Central memory CD8-positive, alpha-beta T cell (primary cell): ENCODE measurements at regions not wholly inside any gene's neighbourhood (a gene's known extent, or its start where the extent isn't known, plus 50 kb on each side); places are given as distances from the start of the nearest gene placed in this dataset.

Experiments
- ATAC-seq: fragments of 150-1000 bp; cut with Tn5 transposase; replicated peaks from 2 replicates; pipeline ENCODE4 v1.10.0; 2022; ENCODE audit warnings: mild to moderate bottlenecking, moderate FRiP score, moderate number of reproducible peaks; ENCODE audit not compliant: poor library complexity, severe bottlenecking; ENCODE audit errors: extremely low read depth
- DNase-seq, 2 donors: peaks; one replicate each; pipeline ENCODE4 v3.0.0; 2021; ENCODE audit warnings: low spot score in 2 of 2
- H3K27ac Mint-ChIP-seq: one replicate; pipeline ENCODE4 v1.8.0; 2022; ENCODE audit warnings: low read depth, mild to moderate bottlenecking, moderate library complexity, mixed read lengths
- H3K27me3 Mint-ChIP-seq: one replicate; pipeline ENCODE4 v1.8.0; 2022; ENCODE audit warnings: mixed read lengths
- H3K36me3 Mint-ChIP-seq: one replicate; pipeline ENCODE4 v1.8.0; 2022; ENCODE audit warnings: mild to moderate bottlenecking, moderate library complexity, mixed read lengths; ENCODE audit not compliant: insufficient read depth
- H3K4me1 Mint-ChIP-seq: one replicate; pipeline ENCODE4 v1.8.0; 2022; ENCODE audit warnings: mixed read lengths
- H3K4me3 Mint-ChIP-seq: one replicate; pipeline ENCODE4 v1.8.0; 2022; ENCODE audit warnings: mild to moderate bottlenecking, moderate library complexity, mixed read lengths
- H3K9me3 Mint-ChIP-seq: one replicate; pipeline ENCODE4 v1.8.0; 2022; ENCODE audit warnings: mixed read lengths

DNA sequence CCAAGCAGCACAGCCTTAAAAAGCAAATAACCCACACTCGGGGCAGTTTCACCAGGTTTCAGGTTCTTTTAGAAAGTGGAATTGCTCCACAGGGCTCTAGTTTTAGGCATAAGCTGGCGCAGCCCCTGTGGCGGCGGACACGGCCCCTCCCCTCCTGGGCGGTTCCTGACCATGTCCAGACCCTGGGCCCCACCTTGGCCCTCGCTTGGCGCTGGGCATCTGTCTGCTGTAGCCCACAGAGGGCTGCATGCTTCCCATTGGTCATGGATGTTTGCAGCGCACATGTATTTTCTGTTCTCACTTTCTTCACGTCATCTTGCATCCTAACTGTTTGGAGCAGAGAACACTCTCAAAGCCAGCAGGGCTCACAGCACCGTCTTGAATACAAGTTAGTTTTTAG lies 244.3 kb downstream of the BRD1 start:
- Mint-ChIP-seq H3K36me3 (peaks cover 3% of the 10 kb centered on the region), H3K27ac (no peak overlapping the region), H3K4me3 (no peak overlapping the region), H3K9me3 (no peaks in the 10 kb centered on the region), H3K27me3 (no peaks in the 10 kb centered on the region), H3K4me1 (peaks cover 6% of the 10 kb centered on the region)
- DNase-seq (no peak), ATAC-seq (no peak)

DNA sequence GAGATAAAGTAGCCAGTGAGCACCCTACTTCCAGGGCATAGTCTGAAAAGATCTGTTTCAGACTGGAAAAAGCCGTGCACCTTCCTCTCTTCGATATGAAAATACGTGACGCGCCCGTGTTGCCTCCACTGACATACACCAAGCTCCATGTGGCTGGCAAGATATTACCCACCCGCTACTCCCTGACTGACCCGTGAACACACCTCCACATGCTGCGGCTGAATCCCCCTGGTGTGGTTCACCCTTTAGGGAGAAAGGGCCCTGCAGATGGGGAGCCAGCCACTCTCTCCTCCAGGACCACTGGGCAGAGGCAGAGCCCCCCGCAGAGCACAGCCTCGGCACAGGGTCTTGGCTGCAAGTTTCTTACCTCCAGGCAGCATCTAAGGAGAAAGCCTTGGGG lies 245.0 kb downstream of the BRD1 start:
- Mint-ChIP-seq H3K4me3 (no peak overlapping the region), H3K4me1 (peaks cover 6% of the 10 kb centered on the region), H3K9me3 (no peaks in the 10 kb centered on the region), H3K27ac (no peak overlapping the region), H3K27me3 (no peaks in the 10 kb centered on the region), H3K36me3 (peaks cover 3% of the 10 kb centered on the region)
- ATAC-seq (no peak), DNase-seq (no peak)

- peaks cover 6% of the 10 kb centered on the region for H3K4me1 Mint-ChIP-seq
- peaks cover 3% of the 10 kb centered on the region for H3K36me3 Mint-ChIP-seq
Observed at GRCh38 chr22:49582181-49582580, 245.5 kb downstream of the BRD1 start.

GRCh38 chr22:49580024-49580423 lies 247.6 kb downstream of the BRD1 start:
- no peaks in the 10 kb centered on the region for H3K27me3 Mint-ChIP-seq
- peaks cover 1% of the 10 kb centered on the region for H3K36me3 Mint-ChIP-seq
- ATAC-seq (no peak), DNase-seq (no peak)
- no peaks in the 10 kb centered on the region for H3K4me1 Mint-ChIP-seq
- no peak overlapping the region for H3K4me3 Mint-ChIP-seq
- H3K27ac Mint-ChIP-seq, result no peak overlapping the region
- H3K9me3 Mint-ChIP-seq, result no peaks in the 10 kb centered on the region

More at GRCh38 chr22:49582181-49582580, 245.5 kb downstream of the BRD1 start:
- Mint-ChIP-seq H3K27me3 (no peaks in the 10 kb centered on the region), H3K9me3 (no peaks in the 10 kb centered on the region), H3K27ac (no peak overlapping the region), H3K4me3 (no peak overlapping the region)
- DNase-seq (no peak), ATAC-seq (no peak)

- H3K9me3 Mint-ChIP-seq, result no peaks in the 10 kb centered on the region
- H3K36me3 Mint-ChIP-seq, result peaks cover 1% of the 10 kb centered on the region
- ATAC-seq (no peak), DNase-seq (no peak)
- H3K27me3 Mint-ChIP-seq, result no peaks in the 10 kb centered on the region
- H3K4me1 Mint-ChIP-seq, result no peaks in the 10 kb centered on the region
- no peak overlapping the region for H3K4me3 Mint-ChIP-seq
- H3K27ac Mint-ChIP-seq, result no peak overlapping the region
Observed at GRCh38 chr22:49577168-49578060, 250.3 kb downstream of the BRD1 start.

DNA sequence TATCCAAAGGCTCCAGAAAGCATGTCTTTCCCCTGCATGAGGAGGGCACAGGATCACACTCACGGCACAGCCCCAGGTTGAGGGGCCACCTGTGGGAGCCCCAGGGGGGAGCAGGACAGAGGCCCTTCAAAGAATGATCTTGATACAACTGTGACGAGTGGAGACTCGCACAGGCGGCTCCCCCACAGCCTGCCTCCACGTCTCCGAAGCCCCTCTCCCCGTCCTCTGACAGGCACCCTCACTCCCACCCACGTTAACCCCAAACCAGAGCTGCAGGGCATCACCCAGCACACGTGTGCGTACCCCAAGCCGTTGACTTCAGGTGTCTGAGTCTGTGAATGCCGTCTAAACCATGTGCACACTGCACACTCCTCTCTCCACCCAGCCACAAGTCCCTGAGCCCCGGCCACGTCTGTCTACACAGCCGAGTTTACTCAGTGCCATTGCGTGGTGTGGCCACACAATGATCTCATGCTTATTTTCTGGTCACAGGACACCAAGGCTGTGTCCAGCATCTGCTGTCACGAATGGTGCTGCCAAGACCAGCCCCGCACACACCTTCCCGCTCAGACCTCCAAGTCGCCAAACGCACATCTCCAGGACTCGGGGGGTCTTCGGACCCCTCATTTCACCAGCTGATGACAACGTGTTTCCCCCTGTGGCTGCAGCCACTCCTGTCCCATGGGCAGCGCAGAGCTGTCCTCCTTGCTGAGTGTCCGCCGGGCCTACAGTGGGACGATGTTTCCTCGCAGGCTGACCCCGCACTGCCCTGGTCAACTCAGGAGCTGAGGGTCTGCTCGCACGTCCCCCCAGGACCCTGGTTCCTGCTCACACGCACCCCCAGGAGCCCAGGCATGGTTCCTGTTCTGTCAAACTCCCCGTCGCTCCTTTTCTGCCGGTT lies 251.2 kb downstream of the BRD1 start:
- Mint-ChIP-seq H3K4me1 (no peaks in the 10 kb centered on the region), H3K36me3 (peaks cover 1% of the 10 kb centered on the region), H3K9me3 (no peaks in the 10 kb centered on the region), H3K4me3 (no peak overlapping the region), H3K27me3 (no peaks in the 10 kb centered on the region), H3K27ac (no peak overlapping the region)
- no peak for ATAC-seq
- DNase-seq, result no peak

DNA sequence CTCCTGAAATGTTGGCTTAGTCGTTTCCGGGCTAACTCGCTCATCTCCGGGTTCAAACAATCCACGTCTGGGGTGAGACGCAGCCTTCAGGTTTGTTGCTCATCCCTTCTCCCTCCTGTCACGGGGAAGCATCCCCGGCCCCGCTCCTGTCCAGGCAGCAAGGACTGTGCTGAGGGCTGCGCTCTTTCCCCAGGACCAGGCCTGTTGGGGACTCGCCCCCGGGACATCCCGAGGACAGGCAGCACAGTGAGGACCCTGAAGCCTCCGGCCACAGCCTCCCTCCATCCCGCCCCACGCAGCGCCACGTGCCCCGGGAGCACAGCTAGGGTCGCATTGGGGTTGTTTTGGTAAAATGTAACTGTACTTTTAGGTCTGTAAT lies 252.0 kb downstream of the BRD1 start:
- H3K9me3 Mint-ChIP-seq, result no peaks in the 10 kb centered on the region
- H3K27ac Mint-ChIP-seq, result no peak overlapping the region
- no peak for DNase-seq
- no peaks in the 10 kb centered on the region for H3K4me1 Mint-ChIP-seq
- no peak overlapping the region for H3K4me3 Mint-ChIP-seq
- no peak for ATAC-seq
- H3K36me3 Mint-ChIP-seq, result peaks cover 1% of the 10 kb centered on the region
- H3K27me3 Mint-ChIP-seq, result no peaks in the 10 kb centered on the region

- ATAC-seq (no peak), DNase-seq (no peak)
- Mint-ChIP-seq H3K9me3 (no peaks in the 10 kb centered on the region), H3K36me3 (peaks cover 1% of the 10 kb centered on the region), H3K27ac (no peak overlapping the region), H3K4me3 (no peak overlapping the region), H3K4me1 (no peaks in the 10 kb centered on the region), H3K27me3 (no peaks in the 10 kb centered on the region)
Observed at GRCh38 chr22:49574881-49575702, 252.6 kb downstream of the BRD1 start.

DNA sequence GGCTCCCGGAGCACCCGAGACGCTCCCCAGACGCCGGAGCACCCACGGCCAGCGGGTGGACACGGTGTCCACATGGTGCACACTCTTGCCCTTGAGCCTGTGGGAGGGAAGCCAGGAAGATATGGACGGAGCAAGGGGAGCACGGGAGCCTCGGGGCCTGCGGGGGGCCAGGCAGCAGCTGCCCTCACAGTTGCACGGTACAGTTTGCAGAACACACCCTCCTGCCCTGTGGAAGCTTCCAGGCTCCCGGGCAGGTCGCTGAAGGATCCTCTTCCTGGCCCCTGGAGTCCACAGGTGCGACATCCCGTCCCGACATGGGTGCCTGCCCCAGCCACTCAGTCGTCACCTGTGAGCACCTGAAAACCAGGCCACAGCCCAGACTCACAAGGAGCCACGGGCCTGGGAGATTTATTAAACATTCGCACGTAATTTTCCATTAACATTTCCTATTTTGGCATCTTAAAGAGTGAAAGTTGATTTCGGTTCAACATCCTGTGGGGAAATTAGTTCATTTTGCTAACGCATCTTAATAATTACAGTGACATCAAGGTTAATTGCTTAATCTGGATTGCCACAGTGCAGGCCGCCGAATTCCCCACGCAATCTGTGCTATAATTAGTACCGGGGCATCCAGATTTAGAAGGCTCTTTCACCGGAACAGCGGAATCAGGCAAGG lies 253.3 kb downstream of the BRD1 start:
- DNase-seq, result no peak
- H3K27ac Mint-ChIP-seq, result no peak overlapping the region

DNA sequence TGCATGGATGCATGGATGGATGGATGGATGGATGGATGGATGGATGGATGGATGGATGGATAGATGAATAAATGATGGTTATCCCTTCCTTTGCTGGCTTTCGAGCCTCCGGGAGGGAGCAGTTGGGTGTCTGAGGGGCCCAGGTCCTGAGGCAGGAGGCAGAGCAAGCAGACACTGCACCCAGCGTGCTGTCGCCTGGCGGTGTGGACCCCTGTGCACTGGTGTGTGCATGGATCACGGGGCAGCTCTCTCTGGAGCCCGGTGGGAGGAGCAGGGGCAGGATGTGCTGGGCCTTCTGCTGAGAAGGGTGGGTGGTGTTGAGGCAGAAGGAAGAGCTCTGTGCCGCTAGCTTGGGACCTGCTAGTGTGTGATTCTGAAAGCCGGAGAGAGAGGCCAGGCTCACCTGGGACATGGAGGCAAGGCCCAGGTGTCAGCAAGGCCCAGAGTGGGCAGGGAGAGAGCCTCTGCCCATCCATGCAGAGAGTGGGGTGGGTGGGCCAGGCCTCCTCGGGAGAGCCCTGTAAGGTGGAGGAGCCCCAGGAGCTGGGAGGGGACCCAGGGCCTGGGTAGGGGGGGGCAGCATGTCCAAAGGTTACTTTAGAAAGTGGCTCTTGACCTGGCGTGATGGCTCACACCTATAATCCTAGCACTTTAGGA lies 254.4 kb downstream of the BRD1 start:
- peaks cover 1% of the 10 kb centered on the region for H3K36me3 Mint-ChIP-seq
- ATAC-seq (no peak), DNase-seq (no peak)
- no peak overlapping the region for H3K27ac Mint-ChIP-seq
- H3K9me3 Mint-ChIP-seq, result no peaks in the 10 kb centered on the region
- no peaks in the 10 kb centered on the region for H3K27me3 Mint-ChIP-seq
- H3K4me3 Mint-ChIP-seq, result no peak overlapping the region
- peaks cover 2% of the 10 kb centered on the region for H3K4me1 Mint-ChIP-seq

More for the DNA sequence above, 253.3 kb downstream of the BRD1 start:
- H3K9me3 Mint-ChIP-seq, result no peaks in the 10 kb centered on the region
- no peaks in the 10 kb centered on the region for H3K27me3 Mint-ChIP-seq
- ATAC-seq, result no peak
- peaks cover 1% of the 10 kb centered on the region for H3K36me3 Mint-ChIP-seq
- no peaks in the 10 kb centered on the region for H3K4me1 Mint-ChIP-seq
- no peak overlapping the region for H3K4me3 Mint-ChIP-seq

- H3K27me3 Mint-ChIP-seq, result no peaks in the 10 kb centered on the region
- peaks cover 5% of the 10 kb centered on the region for H3K4me1 Mint-ChIP-seq
- no peak overlapping the region for H3K4me3 Mint-ChIP-seq
- no peak overlapping the region for H3K27ac Mint-ChIP-seq
- DNase-seq (no peak), ATAC-seq (no peak)
- no peaks in the 10 kb centered on the region for H3K9me3 Mint-ChIP-seq
- peaks cover 1% of the 10 kb centered on the region for H3K36me3 Mint-ChIP-seq
Observed at GRCh38 chr22:49571326-49571725, 256.3 kb downstream of the BRD1 start.
